ENCODE measurements at regions not wholly inside any gene's neighbourhood (a gene's known extent, or its start where the extent isn't known, plus 50 kb on each side); places are given as distances from the start of the nearest gene placed in this dataset.

GRCh38 chr10:130483691-130484467 is 347.7 kb downstream of the GLRX3 start:
- TF ChIP-seq CTCF (IDR thresholded peaks at IDR 0.05 in 4 of 5, conservative IDR thresholded peaks at IDR 0.05 in 1 of 5) (no peak), POLR2A (IDR thresholded peaks at IDR 0.05) (no peak)
